GM12875 (cell line): ENCODE measurements at regions not wholly inside any gene's neighbourhood (a gene's known extent, or its start where the extent isn't known, plus 50 kb on each side); places are given as distances from the start of the nearest gene placed in this dataset.

Source experiments
- H3K4me3 ChIP-seq: one replicate; pipeline ENCODE4 v1.5.1; 2011; ENCODE audit warnings: low read depth, low read length, control low read depth
- TF ChIP-seq, protein P1 (sequence below): IDR thresholded peaks from 2 replicates; pipeline ENCODE4 v1.5.1; 2011; ENCODE audit warnings: low read depth, mild to moderate bottlenecking, control low read depth, inconsistent platforms, low read length, moderate library complexity, borderline replicate concordance; ENCODE audit not compliant: insufficient read depth

- TF ChIP-seq, protein P1, sequence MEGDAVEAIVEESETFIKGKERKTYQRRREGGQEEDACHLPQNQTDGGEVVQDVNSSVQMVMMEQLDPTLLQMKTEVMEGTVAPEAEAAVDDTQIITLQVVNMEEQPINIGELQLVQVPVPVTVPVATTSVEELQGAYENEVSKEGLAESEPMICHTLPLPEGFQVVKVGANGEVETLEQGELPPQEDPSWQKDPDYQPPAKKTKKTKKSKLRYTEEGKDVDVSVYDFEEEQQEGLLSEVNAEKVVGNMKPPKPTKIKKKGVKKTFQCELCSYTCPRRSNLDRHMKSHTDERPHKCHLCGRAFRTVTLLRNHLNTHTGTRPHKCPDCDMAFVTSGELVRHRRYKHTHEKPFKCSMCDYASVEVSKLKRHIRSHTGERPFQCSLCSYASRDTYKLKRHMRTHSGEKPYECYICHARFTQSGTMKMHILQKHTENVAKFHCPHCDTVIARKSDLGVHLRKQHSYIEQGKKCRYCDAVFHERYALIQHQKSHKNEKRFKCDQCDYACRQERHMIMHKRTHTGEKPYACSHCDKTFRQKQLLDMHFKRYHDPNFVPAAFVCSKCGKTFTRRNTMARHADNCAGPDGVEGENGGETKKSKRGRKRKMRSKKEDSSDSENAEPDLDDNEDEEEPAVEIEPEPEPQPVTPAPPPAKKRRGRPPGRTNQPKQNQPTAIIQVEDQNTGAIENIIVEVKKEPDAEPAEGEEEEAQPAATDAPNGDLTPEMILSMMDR: no peak
- no peak overlapping the region for H3K4me3 ChIP-seq
Measured at GRCh38 chr22:27310966-27311697, 490.4 kb downstream of the MN1 start.

DNA sequence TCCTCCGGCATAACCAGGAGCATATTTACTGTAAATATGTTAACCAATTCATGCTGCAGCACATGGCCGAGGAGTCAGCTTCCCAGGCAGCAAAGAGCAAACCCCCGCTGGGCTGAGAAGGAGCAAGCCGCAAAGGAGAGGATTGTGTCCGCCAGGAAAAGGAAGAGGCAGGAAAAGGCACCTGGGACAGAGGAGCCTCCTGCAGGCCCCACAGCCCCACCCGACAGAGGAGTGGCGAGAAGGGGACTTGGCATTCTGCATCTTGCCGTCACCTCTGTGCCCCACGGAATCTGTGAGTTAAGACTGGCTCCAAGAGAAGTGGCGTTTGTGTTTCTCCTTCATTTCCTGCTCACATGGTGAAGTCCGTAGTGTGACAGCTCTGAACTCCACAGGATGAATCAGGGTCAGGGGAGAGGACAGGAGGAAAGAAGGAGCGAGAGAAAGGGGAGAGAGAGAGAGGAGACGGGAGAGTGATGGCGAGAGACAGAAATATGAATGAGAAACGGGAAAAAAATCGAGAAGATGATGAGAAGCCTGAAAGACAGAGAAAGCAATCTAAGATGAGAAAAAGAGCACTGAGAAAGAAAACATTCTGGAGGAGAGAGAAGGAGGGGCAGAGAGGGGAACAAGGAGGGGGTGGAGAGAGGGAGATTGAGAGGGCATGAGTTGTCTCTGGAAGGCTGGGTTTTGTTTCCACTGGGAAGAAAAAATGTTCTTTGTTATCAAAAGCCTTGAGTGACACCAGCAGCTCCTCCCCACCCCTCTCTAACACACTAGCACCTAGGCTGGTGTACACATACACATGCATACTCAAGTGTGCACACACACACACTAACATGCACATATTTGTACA lies 489.6 kb downstream of the MN1 start:
- no peak overlapping the region for H3K4me3 ChIP-seq
- TF ChIP-seq, protein P1: no peak

- TF ChIP-seq, protein P1: no peak
Measured at GRCh38 chr22:27312565-27312964, 489.0 kb downstream of the MN1 start.

DNA sequence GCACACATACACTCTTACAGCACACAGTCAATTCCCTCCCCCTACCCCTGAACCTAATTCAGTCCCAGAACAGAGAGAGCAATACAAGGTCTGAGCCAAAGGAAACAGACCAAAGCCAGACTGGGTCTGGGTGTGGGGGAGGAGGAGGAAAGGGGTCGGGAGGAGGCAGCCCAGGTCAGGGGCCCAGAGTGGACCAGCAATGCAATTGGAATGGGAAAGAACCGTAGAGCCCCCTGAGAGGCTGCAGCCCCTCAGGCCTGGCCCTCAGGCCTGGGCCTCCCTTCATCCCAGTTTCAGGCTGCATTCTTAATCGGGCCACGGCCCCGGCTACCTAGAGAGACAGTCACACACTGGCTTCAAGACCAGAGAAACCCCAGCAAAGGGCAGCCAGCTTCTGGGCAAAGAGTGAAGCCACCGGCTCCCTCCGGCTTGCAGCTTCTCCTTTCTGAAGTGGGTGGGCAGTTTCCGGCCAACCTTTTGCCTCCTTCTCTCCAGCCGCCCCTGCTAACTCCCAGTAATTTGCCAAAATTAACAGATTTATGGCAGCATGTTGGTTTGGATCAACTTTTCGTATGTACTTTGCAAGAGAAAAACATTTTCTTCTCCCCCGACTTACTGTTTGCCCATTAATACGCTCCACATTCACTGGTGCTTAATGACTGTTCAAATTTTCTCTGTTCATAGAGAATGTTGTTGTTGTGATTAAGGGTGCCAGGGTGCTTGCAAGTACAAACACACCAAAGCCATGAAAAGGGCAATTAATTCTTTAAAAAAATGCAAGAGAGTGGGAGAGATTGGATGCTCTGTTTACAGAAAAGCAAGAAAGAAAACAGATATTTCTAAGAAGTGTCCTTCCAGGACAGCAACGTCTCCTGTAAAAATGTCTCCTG lies 488.3 kb downstream of the MN1 start:
- H3K4me3 ChIP-seq: no peak overlapping the region
- TF ChIP-seq, protein P1: no peak

More at GRCh38 chr22:27312565-27312964, 489.0 kb downstream of the MN1 start:
- H3K4me3 ChIP-seq: no peak overlapping the region

DNA sequence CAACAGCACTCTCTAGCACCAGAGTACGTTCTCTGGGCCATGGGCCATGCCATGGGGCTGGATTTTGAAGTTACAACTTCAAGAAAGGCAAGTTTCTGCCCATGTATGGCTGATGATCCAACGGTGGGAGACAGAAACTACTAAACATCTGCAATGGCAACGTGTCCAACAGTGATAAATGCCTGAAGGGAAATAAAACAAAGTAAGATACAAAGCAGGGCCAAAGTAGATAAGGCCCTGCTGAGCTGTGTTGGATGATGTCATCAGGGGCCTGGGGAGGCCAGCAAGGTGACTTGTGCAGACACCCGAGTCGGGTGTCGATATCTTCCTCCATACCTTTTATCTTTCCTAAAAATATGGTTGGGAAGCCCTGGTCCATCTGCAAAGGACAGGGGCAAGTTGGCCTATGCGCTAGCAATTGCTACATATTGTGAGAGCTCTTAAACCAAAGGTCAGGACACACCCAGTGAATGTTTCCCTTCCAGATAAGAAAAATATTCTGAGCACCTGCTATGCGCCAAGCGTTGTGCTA lies 487.2 kb downstream of the MN1 start:
- TF ChIP-seq, protein P1: no peak
- no peak overlapping the region for H3K4me3 ChIP-seq

DNA sequence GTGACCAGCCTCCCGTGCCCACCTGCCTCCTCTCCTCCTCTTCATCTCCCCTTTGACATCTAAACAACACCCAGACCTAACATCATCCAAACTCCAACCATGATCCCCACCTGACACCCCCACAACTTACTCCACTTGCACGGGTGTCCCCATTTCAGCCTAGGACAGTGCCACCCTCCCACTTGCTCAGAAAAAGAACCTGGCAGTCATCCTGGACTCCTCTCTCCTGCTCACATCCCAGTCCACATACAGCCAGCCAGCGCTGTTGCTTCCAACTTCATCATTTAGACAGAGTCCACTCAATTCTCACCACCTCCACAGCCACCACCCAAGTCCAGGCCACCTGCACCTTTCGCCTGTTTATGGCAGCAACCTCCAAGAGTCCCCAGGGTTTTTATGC lies 485.7 kb downstream of the MN1 start:
- no peak overlapping the region for H3K4me3 ChIP-seq
- TF ChIP-seq, protein P1: no peak
